ENCODE measurements at regions not wholly inside any gene's neighbourhood (a gene's known extent, or its start where the extent isn't known, plus 50 kb on each side); places are given as distances from the start of the nearest gene placed in this dataset.

GRCh38 chr13:107843281-107843680 lies 372.1 kb downstream of the LIG4 start:
- CTCF ChIA-PET: no interaction called here
- no peak overlapping the region for H2AFZ ChIP-seq (ENCODE audit: low read depth, low read length, poor library complexity, severe bottlenecking)
- H3K79me2 ChIP-seq (ENCODE audit: insufficient read depth, low read length): no peaks in the 10 kb centered on the region
- no peak overlapping the region for H3K4me2 ChIP-seq (ENCODE audit: low read length)
- H3K36me3 ChIP-seq (ENCODE audit: control insufficient read depth in 1 of 2, insufficient read depth in 2 of 2, low read length in 2 of 2): no peaks in the 10 kb centered on the region
- ATAC-seq: no peak
- H3K4me1 ChIP-seq (ENCODE audit: control insufficient read depth in 1 of 2, insufficient read depth in 2 of 2, low read length in 2 of 2): no peaks in the 10 kb centered on the region
- no peak overlapping the region for H3K4me3 ChIP-seq (replicated peaks in 1 of 2; ENCODE audit: low read depth in 1 of 2, low read length in 2 of 2)
- no peak for TF ChIP-seq EZH2 (IDR thresholded peaks at IDR 0.05)
- no peak for TF ChIP-seq FOSL1 (IDR thresholded peaks at IDR 0.05; ENCODE audit: low read depth)
- TF ChIP-seq, protein P1, sequence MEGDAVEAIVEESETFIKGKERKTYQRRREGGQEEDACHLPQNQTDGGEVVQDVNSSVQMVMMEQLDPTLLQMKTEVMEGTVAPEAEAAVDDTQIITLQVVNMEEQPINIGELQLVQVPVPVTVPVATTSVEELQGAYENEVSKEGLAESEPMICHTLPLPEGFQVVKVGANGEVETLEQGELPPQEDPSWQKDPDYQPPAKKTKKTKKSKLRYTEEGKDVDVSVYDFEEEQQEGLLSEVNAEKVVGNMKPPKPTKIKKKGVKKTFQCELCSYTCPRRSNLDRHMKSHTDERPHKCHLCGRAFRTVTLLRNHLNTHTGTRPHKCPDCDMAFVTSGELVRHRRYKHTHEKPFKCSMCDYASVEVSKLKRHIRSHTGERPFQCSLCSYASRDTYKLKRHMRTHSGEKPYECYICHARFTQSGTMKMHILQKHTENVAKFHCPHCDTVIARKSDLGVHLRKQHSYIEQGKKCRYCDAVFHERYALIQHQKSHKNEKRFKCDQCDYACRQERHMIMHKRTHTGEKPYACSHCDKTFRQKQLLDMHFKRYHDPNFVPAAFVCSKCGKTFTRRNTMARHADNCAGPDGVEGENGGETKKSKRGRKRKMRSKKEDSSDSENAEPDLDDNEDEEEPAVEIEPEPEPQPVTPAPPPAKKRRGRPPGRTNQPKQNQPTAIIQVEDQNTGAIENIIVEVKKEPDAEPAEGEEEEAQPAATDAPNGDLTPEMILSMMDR (IDR thresholded peaks at IDR 0.05 in 2 of 3, conservative IDR thresholded peaks at IDR 0.05 in 1 of 3; ENCODE audit: borderline replicate concordance in 1 of 3, insufficient read depth in 1 of 3, low read depth in 2 of 3, low read length in 2 of 3): no peak
- no peak for TF ChIP-seq YY1 (IDR thresholded peaks at IDR 0.05; ENCODE audit: extremely low read depth, insufficient replicate concordance, low read depth, low read length)
- no peak for TF ChIP-seq POLR2AphosphoS5 (IDR thresholded peaks at IDR 0.05; ENCODE audit: low read depth, low read length)
- TF ChIP-seq SP1 (IDR thresholded peaks at IDR 0.05; ENCODE audit: low read depth): no peak
- TF ChIP-seq, protein P2, sequence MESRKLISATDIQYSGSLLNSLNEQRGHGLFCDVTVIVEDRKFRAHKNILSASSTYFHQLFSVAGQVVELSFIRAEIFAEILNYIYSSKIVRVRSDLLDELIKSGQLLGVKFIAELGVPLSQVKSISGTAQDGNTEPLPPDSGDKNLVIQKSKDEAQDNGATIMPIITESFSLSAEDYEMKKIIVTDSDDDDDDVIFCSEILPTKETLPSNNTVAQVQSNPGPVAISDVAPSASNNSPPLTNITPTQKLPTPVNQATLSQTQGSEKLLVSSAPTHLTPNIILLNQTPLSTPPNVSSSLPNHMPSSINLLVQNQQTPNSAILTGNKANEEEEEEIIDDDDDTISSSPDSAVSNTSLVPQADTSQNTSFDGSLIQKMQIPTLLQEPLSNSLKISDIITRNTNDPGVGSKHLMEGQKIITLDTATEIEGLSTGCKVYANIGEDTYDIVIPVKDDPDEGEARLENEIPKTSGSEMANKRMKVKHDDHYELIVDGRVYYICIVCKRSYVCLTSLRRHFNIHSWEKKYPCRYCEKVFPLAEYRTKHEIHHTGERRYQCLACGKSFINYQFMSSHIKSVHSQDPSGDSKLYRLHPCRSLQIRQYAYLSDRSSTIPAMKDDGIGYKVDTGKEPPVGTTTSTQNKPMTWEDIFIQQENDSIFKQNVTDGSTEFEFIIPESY (IDR thresholded peaks at IDR 0.05; ENCODE audit: extremely low read depth, insufficient replicate concordance, low read length): no peak
- TF ChIP-seq EZH2phosphoT487 (IDR thresholded peaks at IDR 0.05; ENCODE audit: borderline replicate concordance): no peak
- intact Hi-C loops (cut with micrococcal nuclease): no loop called here
- peaks cover 5 to 19% of the 10 kb centered on the region in 2 experiments; a peak in 2 of 4 replicates for H3K9me3 ChIP-seq (ENCODE audit: control insufficient read depth in 1 of 2, insufficient read depth in 1 of 2, low read depth in 1 of 2, low read length in 2 of 2)
- BruUV-seq (replicated peaks): no TSS peak
- POLR2A ChIA-PET: no interaction called here
- no peaks in the 10 kb centered on the region for H3K27me3 ChIP-seq (ENCODE audit: insufficient read depth, low read length)
- H3K27ac ChIP-seq (ENCODE audit: low read depth, low read length): no peak overlapping the region
- no peaks in the 10 kb centered on the region for H3K9me2 ChIP-seq (ENCODE audit: insufficient read depth)
- RAD21 ChIA-PET (ENCODE audit: low non-redundant PET in 1 of 2, low total read pairs in 2 of 2, uncharacterized antibody in 2 of 2, unreplicated experiment in 2 of 2): no interaction called here
- no peaks in the 10 kb centered on the region for H4K20me1 ChIP-seq (ENCODE audit: insufficient read depth)
- DNase-seq (ENCODE audit: low read depth, low spot score): no peak
- no peak overlapping the region for H3K9ac ChIP-seq (ENCODE audit: low read length)
